ENCODE measurements at regions not wholly inside any gene's neighbourhood (a gene's known extent, or its start where the extent isn't known, plus 50 kb on each side); places are given as distances from the start of the nearest gene placed in this dataset.

DNA sequence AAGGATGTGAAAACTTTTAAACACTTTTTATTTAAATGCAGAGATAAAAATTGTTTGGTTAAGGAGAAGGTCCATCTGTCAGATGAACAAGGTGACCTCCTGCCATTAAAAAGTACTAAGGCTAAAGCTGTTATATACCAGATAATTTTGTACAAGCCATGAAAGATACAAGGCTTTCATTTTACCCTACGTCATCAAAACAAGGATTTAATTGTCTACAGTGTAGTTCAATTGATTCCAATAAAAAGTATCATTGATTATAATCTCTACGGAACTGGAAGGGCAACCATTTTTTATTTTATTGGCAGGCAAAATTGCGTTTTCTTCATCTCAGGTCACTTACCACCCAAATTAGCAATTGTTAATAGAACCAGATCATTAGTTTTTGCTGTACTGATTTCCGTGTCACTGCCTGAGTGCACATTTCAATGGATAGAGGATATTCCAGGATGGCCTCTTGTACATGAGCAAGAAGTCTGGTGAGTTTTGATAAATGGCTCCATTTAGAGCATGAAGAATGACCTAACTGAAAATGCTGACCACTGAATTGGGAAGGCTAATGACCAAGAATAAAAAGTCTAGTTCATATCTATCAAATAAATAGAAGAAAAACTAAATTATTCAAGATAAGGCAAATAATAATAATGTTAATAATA is 564.9 kb downstream of the JRKL start:
- TF ChIP-seq, protein P1, sequence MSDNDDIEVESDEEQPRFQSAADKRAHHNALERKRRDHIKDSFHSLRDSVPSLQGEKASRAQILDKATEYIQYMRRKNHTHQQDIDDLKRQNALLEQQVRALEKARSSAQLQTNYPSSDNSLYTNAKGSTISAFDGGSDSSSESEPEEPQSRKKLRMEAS (IDR thresholded peaks at IDR 0.05; ENCODE audit: low read depth, low read length), result no peak
- TF ChIP-seq MYC (IDR thresholded peaks at IDR 0.05; ENCODE audit: low read depth, low read length), result no peak
- TF ChIP-seq POLR2A (IDR thresholded peaks at IDR 0.05; ENCODE audit: extremely low read depth, insufficient read length), result no peak
- TF ChIP-seq CTCF (IDR thresholded peaks at IDR 0.05; ENCODE audit: low read depth, low read length), result no peak
- H3K4me3 ChIP-seq (ENCODE audit: low read depth, low read length), result no peak overlapping the region
- DNase-seq (ENCODE audit: low read depth), result no peak

- DNase-seq (ENCODE audit: low read depth), result no peak
- H3K4me3 ChIP-seq (ENCODE audit: low read depth, low read length), result no peak overlapping the region
- TF ChIP-seq MYC (IDR thresholded peaks at IDR 0.05; ENCODE audit: low read depth, low read length), result no peak
- no peak for TF ChIP-seq POLR2A (IDR thresholded peaks at IDR 0.05; ENCODE audit: extremely low read depth, insufficient read length)
- TF ChIP-seq, protein P1 (IDR thresholded peaks at IDR 0.05; ENCODE audit: low read depth, low read length), result no peak
- TF ChIP-seq CTCF (IDR thresholded peaks at IDR 0.05; ENCODE audit: low read depth, low read length), result no peak
These were observed 570.7 kb downstream of the JRKL start for GRCh38 chr11:96960476-96960875.

GRCh38 chr11:96960926-96961325 is 571.1 kb downstream of the JRKL start:
- DNase-seq (ENCODE audit: low read depth), result no peak
- TF ChIP-seq, protein P1 (IDR thresholded peaks at IDR 0.05; ENCODE audit: low read depth, low read length), result no peak
- TF ChIP-seq POLR2A (IDR thresholded peaks at IDR 0.05; ENCODE audit: extremely low read depth, insufficient read length) (no peak), CTCF (IDR thresholded peaks at IDR 0.05; ENCODE audit: low read depth, low read length) (no peak), MYC (IDR thresholded peaks at IDR 0.05; ENCODE audit: low read depth, low read length) (no peak)
- no peak overlapping the region for H3K4me3 ChIP-seq (ENCODE audit: low read depth, low read length)

GRCh38 chr11:96961931-96962330 is 572.1 kb downstream of the JRKL start:
- TF ChIP-seq POLR2A (IDR thresholded peaks at IDR 0.05; ENCODE audit: extremely low read depth, insufficient read length) (no peak), MYC (IDR thresholded peaks at IDR 0.05; ENCODE audit: low read depth, low read length) (no peak), CTCF (IDR thresholded peaks at IDR 0.05; ENCODE audit: low read depth, low read length) (no peak)
- TF ChIP-seq, protein P1 (IDR thresholded peaks at IDR 0.05; ENCODE audit: low read depth, low read length), result no peak
- H3K4me3 ChIP-seq (ENCODE audit: low read depth, low read length), result no peak overlapping the region
- no peak for DNase-seq (ENCODE audit: low read depth)

GRCh38 chr11:96963375-96963774 is 573.6 kb downstream of the JRKL start:
- TF ChIP-seq POLR2A (IDR thresholded peaks at IDR 0.05; ENCODE audit: extremely low read depth, insufficient read length) (no peak), MYC (IDR thresholded peaks at IDR 0.05; ENCODE audit: low read depth, low read length) (no peak), CTCF (IDR thresholded peaks at IDR 0.05; ENCODE audit: low read depth, low read length) (no peak)
- TF ChIP-seq, protein P1 (IDR thresholded peaks at IDR 0.05; ENCODE audit: low read depth, low read length), result no peak
- DNase-seq (ENCODE audit: low read depth), result no peak
- H3K4me3 ChIP-seq (ENCODE audit: low read depth, low read length), result no peak overlapping the region

Measured in NB4 (cell line).